NCI-H1105 treated with DMSO at 0.1 percent for 48 hours (cell line): ENCODE measurements at regions not wholly inside any gene's neighbourhood (a gene's known extent, or its start where the extent isn't known, plus 50 kb on each side); places are given as distances from the start of the nearest gene placed in this dataset.

Experiments
- DNase-seq: peaks from one replicate; lab custom pipeline; 2025; lab: John Stamatoyannopoulos, UW

- DNase-seq = no peak
Observed at GRCh38 chr11:37072538-37073055, 474.6 kb upstream of the RAG2 start.

GRCh38 chr11:37050311-37050710 lies 452.3 kb upstream of the RAG2 start:
- DNase-seq = no peak

GRCh38 chr11:37040921-37041320 lies 442.9 kb upstream of the RAG2 start:
- no peak for DNase-seq

GRCh38 chr11:37038911-37039310 lies 440.9 kb upstream of the RAG2 start:
- no peak for DNase-seq

- no peak for DNase-seq
Observed at GRCh38 chr11:37026741-37027140, 428.7 kb upstream of the RAG2 start.

- DNase-seq = no peak
Observed at GRCh38 chr11:37026326-37026725, 428.3 kb upstream of the RAG2 start.

- no peak for DNase-seq
Observed at GRCh38 chr11:37006563-37006962, 408.5 kb upstream of the RAG2 start.

- DNase-seq = no peak
Observed at GRCh38 chr11:37002831-37003230, 404.8 kb upstream of the RAG2 start.

GRCh38 chr11:36997656-36998055 lies 399.6 kb upstream of the RAG2 start:
- no peak for DNase-seq

- no peak for DNase-seq
Observed at GRCh38 chr11:36996795-36997194, 398.8 kb upstream of the RAG2 start.

GRCh38 chr11:36994208-36994607 lies 396.2 kb upstream of the RAG2 start:
- no peak for DNase-seq

GRCh38 chr11:36988556-36988955 lies 390.5 kb upstream of the RAG2 start:
- DNase-seq = no peak

GRCh38 chr11:36985562-36985961 lies 387.5 kb upstream of the RAG2 start:
- DNase-seq = no peak

GRCh38 chr11:36976741-36977140 lies 378.7 kb upstream of the RAG2 start:
- no peak for DNase-seq

GRCh38 chr11:36974771-36975170 lies 376.7 kb upstream of the RAG2 start:
- no peak for DNase-seq

GRCh38 chr11:36953976-36954375 lies 355.9 kb upstream of the RAG2 start:
- no peak for DNase-seq

GRCh38 chr11:36948460-36949127 lies 350.6 kb upstream of the RAG2 start:
- no peak for DNase-seq

GRCh38 chr11:36945384-36945783 lies 347.3 kb upstream of the RAG2 start:
- DNase-seq = no peak

- no peak for DNase-seq
Observed at GRCh38 chr11:36933481-36933880, 335.4 kb upstream of the RAG2 start.

- no peak for DNase-seq
Observed at GRCh38 chr11:36931139-36931538, 333.1 kb upstream of the RAG2 start.

- no peak for DNase-seq
Observed at GRCh38 chr11:36930256-36930655, 332.2 kb upstream of the RAG2 start.

- no peak for DNase-seq
Observed at GRCh38 chr11:36929401-36929800, 331.4 kb upstream of the RAG2 start.

- DNase-seq = no peak
Observed at GRCh38 chr11:36928621-36929020, 330.6 kb upstream of the RAG2 start.

- no peak for DNase-seq
Observed at GRCh38 chr11:36899800-36900199, 301.8 kb upstream of the RAG2 start.
